Erythroblast (primary cell): ENCODE measurements at regions not wholly inside any gene's neighbourhood (a gene's known extent, or its start where the extent isn't known, plus 50 kb on each side); places are given as distances from the start of the nearest gene placed in this dataset.

Source experiments
- GATA1 ChIP-seq: IDR thresholded peaks from 2 replicates; pipeline ENCODE4 v1.6.1; 2011; ENCODE audit warnings: low read depth, mild to moderate bottlenecking, control low read depth, low read length, moderate library complexity
- POLR2A ChIP-seq: IDR thresholded peaks from 2 replicates; pipeline ENCODE4 v1.6.1; 2011; ENCODE audit warnings: mild to moderate bottlenecking, low read length

DNA sequence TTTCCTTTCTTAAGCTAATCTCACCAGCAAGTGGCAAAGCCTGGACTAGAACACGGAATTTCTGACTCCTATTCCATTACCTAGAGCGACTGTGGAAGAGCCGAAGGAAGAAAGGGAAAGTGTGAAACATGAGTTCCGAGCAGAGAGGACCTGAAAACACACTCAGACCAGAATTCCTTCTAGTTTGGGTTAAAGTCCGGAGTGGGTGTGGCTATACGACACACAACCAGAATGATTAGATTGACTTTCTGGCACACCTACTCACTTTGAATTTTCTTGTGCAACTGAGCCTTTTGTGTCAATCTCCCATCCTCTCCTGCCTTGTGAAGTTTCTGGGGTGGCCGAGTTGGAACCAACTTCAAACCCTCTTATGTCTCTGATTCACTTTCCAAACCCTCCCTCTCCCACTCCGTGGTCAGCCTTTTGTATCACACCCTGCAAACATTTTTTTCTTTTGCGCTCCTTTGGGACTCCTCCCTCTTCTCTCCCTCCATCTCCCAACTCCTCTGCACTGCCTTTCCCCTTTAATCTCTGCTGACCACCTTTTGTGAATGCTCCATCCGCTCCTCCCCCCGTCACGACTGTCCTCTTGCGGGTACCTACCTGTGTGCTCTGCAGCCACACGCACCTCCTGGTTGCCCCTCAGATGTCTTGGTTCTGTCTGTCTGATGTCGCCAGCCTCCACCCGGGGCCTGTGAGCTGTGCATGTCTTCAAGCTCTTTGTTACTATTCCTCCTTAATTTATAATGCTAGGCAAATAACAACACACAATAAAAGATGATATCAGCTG, 86.3 kb upstream of the BLID start:
- TF ChIP-seq POLR2A (no peak), GATA1 (no peak)
